Heart left ventricle (tissue), 16 donors: ENCODE measurements at regions not wholly inside any gene's neighbourhood (a gene's known extent, or its start where the extent isn't known, plus 50 kb on each side); places are given as distances from the start of the nearest gene placed in this dataset.

Experiments used
- ATAC-seq, 4 donors: fragments of 200-7000 bp; cut with Tn5 transposase; one replicate each; pipeline ENCODE4 v1.9.1; 2020 to 2022; ENCODE audit warnings: moderate library complexity in 4 of 4, mild to moderate bottlenecking in 3 of 4, moderate number of reproducible peaks in 1 of 4
- DNase-seq, 5 donors: peaks; one replicate each; pipeline ENCODE4 v3.0.0-alpha.2; 2020
- H3K27ac ChIP-seq, 12 donors: fragments of 200-600 bp; sonication (generic) in 4 of 12; one replicate each; pipeline versions ENCODE4 v1.5.0 to v1.8.0; 2016 to 2022; ENCODE audit warnings: mild to moderate bottlenecking in 2 of 12
- H3K27me3 ChIP-seq, 9 donors: fragments of 200-600 bp; sonication (generic) in 2 of 9; one replicate each; pipeline versions ENCODE4 v1.5.1 to v1.8.0; 2016 to 2022; ENCODE audit warnings: mild to moderate bottlenecking in 3 of 9
- H3K36me3 ChIP-seq, 9 donors: fragments of 200-600 bp; sonication (generic) in 2 of 9; one replicate each; pipeline versions ENCODE4 v1.5.0 to v1.8.0; 2018 to 2022; ENCODE audit warnings: mild to moderate bottlenecking in 2 of 9
- H3K4me1 ChIP-seq, 12 donors: fragments of 200-600 bp; sonication (generic) in 4 of 12; one replicate each; pipeline versions ENCODE4 v1.5.0 to v1.8.0; 2016 to 2022; ENCODE audit warnings: mild to moderate bottlenecking in 3 of 12
- H3K4me3 ChIP-seq, 12 donors: fragments of 200-600 bp; sonication (generic) in 4 of 12; one replicate each; pipeline versions ENCODE4 v1.5.0 to v1.8.0; 2017 to 2022; ENCODE audit warnings: mild to moderate bottlenecking in 9 of 12, moderate library complexity in 4 of 12
- H3K9me3 ChIP-seq, 12 donors: fragments of 200-600 bp; sonication (generic) in 4 of 12; one replicate each; pipeline versions ENCODE4 v1.5.0 to v1.8.0; 2016 to 2022; ENCODE audit warnings: mild to moderate bottlenecking in 1 of 12
- POLR2A ChIP-seq, 2 donors: fragments of 450-650 bp; IDR thresholded peaks; one replicate each; pipeline ENCODE4 v1.6.1; 2017; ENCODE audit warnings: antibody characterized with exemption in 2 of 2, mild to moderate bottlenecking in 2 of 2, moderate library complexity in 2 of 2
- WGBS, 4 donors: extraction: QIAGEN DNeasy Blood & Tissue Kit in 2 of 4; methylation state at CpG; one replicate each; pipeline versions ENCODE4 v1.1.5 to v1.1.7; 2013 to 2018; 5-methylcytosine and 5-hydroxymethylcytosine counted together
- intact Hi-C, 10 donors: fragments of 100-400 bp; cut with DNase I; formaldehyde crosslinking; loops; one replicate each; pipeline versions ENCODE4 v1.11.1 to v1.14.2; 2022
- TF ChIP-seq, protein P1 (sequence below), 12 donors: fragments of 200-600 bp; sonication (generic) in 4 of 12; IDR thresholded peaks; one replicate each; pipeline versions ENCODE4 v1.5.0 to v1.8.0; 2018 to 2022; ENCODE audit warnings: antibody characterized with exemption in 12 of 12, mild to moderate bottlenecking in 5 of 12
- donor health status: ischemic (EF 13 %, LVEDD 7.1; RV severe dilation, severe dysfunction).
- donor health status: healthy with polysubstance abuse.
- donor health status: DM: no; HTN: yes; CAD: no.
- donor health status: DM: no; HTN: no; CAD: no.
- donor health status: ischemic (EF 25% LVEDD 6.9; RV normal size, moderate dysfunction).
- donor health status: ischemic (EF 25% LVEDD 5.7; RV mildly dilated, moderate dysfunction).
- donor health status: healthy.
- donor health status: DM: yes; HTN: yes; CAD: no.
- donor health status: ischemic (EF 35%, LVEDD 5.7; RV mildly dilated, moderate dysfunction).
- donor health status: nonischemic (EF 11% LVEDD 7.7; RV severe dilation, severe dysfunction).
- donor health status: DM: yes; HTN: yes; CAD: no.
- donor health status: PGD.
- donor health status: ischemic (EF 29% LVEDD 5.4; RV normal size, mild dysfunction).
- donor health status: nonischemic (EF 23%, LVEDD 6.1; RV moderate dilation, normal function).

DNA sequence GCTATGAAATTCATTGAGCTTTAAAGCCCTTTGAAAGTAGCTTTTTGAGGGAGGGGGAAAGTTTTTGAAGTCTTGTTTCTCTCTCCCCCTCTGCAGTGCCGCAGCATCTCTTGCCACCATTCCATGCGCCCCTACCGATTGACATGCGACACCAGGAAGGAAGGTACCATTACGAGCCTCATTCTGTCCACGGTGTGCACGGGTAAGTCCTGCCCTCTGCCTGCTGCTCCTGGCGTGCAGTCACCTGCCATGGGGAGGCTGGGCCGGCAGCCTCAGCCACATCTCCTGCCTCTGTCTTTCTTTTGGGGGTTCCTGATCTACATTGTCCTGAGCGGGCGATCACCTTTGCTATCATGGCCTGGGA lies 191.6 kb downstream of the GLI2 start:
- peaks cover 0 to 8% (median 0%) of the 10 kb centered on the region in 12 donors for H3K9me3 ChIP-seq
- WGBS, 4 donors: 90 to 92% (median 91%) methylated on average over 11 of the region's 11 CpGs
- ATAC-seq (no peak), DNase-seq (no peak)
- no peaks in the 10 kb centered on the region for H3K36me3 ChIP-seq
- TF ChIP-seq, protein P1, sequence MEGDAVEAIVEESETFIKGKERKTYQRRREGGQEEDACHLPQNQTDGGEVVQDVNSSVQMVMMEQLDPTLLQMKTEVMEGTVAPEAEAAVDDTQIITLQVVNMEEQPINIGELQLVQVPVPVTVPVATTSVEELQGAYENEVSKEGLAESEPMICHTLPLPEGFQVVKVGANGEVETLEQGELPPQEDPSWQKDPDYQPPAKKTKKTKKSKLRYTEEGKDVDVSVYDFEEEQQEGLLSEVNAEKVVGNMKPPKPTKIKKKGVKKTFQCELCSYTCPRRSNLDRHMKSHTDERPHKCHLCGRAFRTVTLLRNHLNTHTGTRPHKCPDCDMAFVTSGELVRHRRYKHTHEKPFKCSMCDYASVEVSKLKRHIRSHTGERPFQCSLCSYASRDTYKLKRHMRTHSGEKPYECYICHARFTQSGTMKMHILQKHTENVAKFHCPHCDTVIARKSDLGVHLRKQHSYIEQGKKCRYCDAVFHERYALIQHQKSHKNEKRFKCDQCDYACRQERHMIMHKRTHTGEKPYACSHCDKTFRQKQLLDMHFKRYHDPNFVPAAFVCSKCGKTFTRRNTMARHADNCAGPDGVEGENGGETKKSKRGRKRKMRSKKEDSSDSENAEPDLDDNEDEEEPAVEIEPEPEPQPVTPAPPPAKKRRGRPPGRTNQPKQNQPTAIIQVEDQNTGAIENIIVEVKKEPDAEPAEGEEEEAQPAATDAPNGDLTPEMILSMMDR (IDR thresholded peaks at IDR 0.05): no peak
- no peak for TF ChIP-seq POLR2A (IDR thresholded peaks at IDR 0.05)
- intact Hi-C loops: no loop called here
- H3K4me3 ChIP-seq: no peak overlapping the region
- no peak overlapping the region for H3K27ac ChIP-seq
- H3K4me1 ChIP-seq: no peaks in the 10 kb centered on the region
- no peaks in the 10 kb centered on the region for H3K27me3 ChIP-seq

GRCh38 chr2:120929829-120930228 lies 194.2 kb downstream of the GLI2 start:
- ATAC-seq (no peak), DNase-seq (no peak)
- H3K9me3 ChIP-seq: peaks cover 0 to 8% (median 0%) of the 10 kb centered on the region in 12 donors
- H3K36me3 ChIP-seq: no peaks in the 10 kb centered on the region
- H3K27ac ChIP-seq: no peak overlapping the region
- no peak overlapping the region for H3K4me3 ChIP-seq
- no peaks in the 10 kb centered on the region for H3K27me3 ChIP-seq
- no peak for TF ChIP-seq POLR2A (IDR thresholded peaks at IDR 0.05)
- TF ChIP-seq, protein P1 (IDR thresholded peaks at IDR 0.05): no peak
- peaks cover 0 to 5% (median 0%) of the 10 kb centered on the region in 12 donors for H3K4me1 ChIP-seq
- 91 to 100% (median 92%) methylated on average over 2 of the region's 2 CpGs for WGBS, 4 donors
- intact Hi-C loops: no loop called here

DNA sequence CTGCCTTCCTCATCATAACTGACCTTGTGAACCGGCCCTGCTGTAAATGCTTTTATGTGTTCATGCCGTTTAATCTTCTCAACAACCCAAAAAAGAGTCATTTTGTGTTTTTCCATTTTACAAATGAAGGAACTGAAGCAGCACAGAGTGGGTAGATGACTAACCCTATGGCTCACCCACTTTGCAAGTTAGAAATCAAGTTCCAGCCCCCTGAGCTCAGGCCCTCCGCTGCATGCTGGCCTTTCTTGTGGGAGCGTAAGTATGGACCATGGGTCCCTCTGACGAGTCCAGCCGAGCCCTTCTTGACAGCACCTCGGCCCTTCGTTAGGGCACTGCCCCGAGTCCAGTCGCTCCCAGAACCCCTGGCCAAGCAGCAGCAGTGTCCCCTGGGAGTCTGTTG lies 194.6 kb downstream of the GLI2 start:
- H3K27me3 ChIP-seq: no peaks in the 10 kb centered on the region
- no peaks in the 10 kb centered on the region for H3K36me3 ChIP-seq
- H3K27ac ChIP-seq: no peak overlapping the region
- TF ChIP-seq POLR2A (IDR thresholded peaks at IDR 0.05): no peak
- TF ChIP-seq, protein P1 (IDR thresholded peaks at IDR 0.05): no peak
- DNase-seq: no peak
- H3K9me3 ChIP-seq: peaks cover 0 to 8% (median 0%) of the 10 kb centered on the region in 12 donors
- no peak overlapping the region for H3K4me3 ChIP-seq
- peaks cover 0 to 9% (median 0%) of the 10 kb centered on the region in 12 donors for H3K4me1 ChIP-seq
- ATAC-seq: no peak
- 91 to 96% (median 93%) methylated on average over 6 to 10 of the region's 10 CpGs for WGBS, 4 donors
- intact Hi-C loops: no loop called here

- no peak overlapping the region for H3K4me3 ChIP-seq
- ATAC-seq: no peak
- peaks cover 0 to 15% (median 0%) of the 10 kb centered on the region in 12 donors for H3K4me1 ChIP-seq
- H3K27ac ChIP-seq: no peak overlapping the region
- H3K9me3 ChIP-seq: peaks cover 0 to 8% (median 0%) of the 10 kb centered on the region in 12 donors
- H3K27me3 ChIP-seq: no peaks in the 10 kb centered on the region
- no peaks in the 10 kb centered on the region for H3K36me3 ChIP-seq
- TF ChIP-seq POLR2A (IDR thresholded peaks at IDR 0.05): no peak
- TF ChIP-seq, protein P1 (IDR thresholded peaks at IDR 0.05): no peak
- 91 to 96% (median 95%) methylated on average over 3 of the region's 3 CpGs for WGBS, 4 donors
- DNase-seq: no peak
- intact Hi-C loops: no loop called here
These were observed 195.2 kb downstream of the GLI2 start for GRCh38 chr2:120930864-120931263.
